ENCODE measurements at regions not wholly inside any gene's neighbourhood (a gene's known extent, or its start where the extent isn't known, plus 50 kb on each side); places are given as distances from the start of the nearest gene placed in this dataset.

- H3K4me3 ChIP-seq (ENCODE audit: low read depth in 1 of 3, low read length in 3 of 3): no peak overlapping the region
These were observed 847.3 kb downstream of the MAT2B start for GRCh38 chr5:164352695-164353094.

More at GRCh38 chr5:164352695-164353094, 847.3 kb downstream of the MAT2B start:
- H3K9me3 ChIP-seq (ENCODE audit: control insufficient read depth in 4 of 4, low read length in 3 of 4): no peaks in the 10 kb centered on the region
- no peaks in the 10 kb centered on the region for H3K27me3 ChIP-seq (ENCODE audit: control insufficient read depth in 4 of 4, insufficient read depth in 4 of 4, low read length in 3 of 4)
- no peaks in the 10 kb centered on the region for H3K4me1 ChIP-seq (ENCODE audit: control insufficient read depth in 4 of 4, insufficient read depth in 4 of 4, low read length in 3 of 4)
- H3K36me3 ChIP-seq (ENCODE audit: control insufficient read depth in 4 of 4, insufficient read depth in 3 of 4, low read depth in 1 of 4, low read length in 3 of 4): no peaks in the 10 kb centered on the region
- no peak overlapping the region for H3K27ac ChIP-seq (ENCODE audit: low read depth in 1 of 2, low read length in 2 of 2)
- H3K9ac ChIP-seq (ENCODE audit: low read depth in 1 of 2, low read length in 2 of 2): no peak overlapping the region
- 37% methylated on average over 2 of the region's 2 CpGs for WGBS
- no peak for DNase-seq (ENCODE audit: low spot score)
- TF ChIP-seq YY1 (IDR thresholded peaks at IDR 0.05) (no peak), RXRA (IDR thresholded peaks at IDR 0.05) (no peak), HNF4A (conservative IDR thresholded peaks at IDR 0.05) (no peak), ZBTB33 (IDR thresholded peaks at IDR 0.05) (no peak), MAX (IDR thresholded peaks at IDR 0.05) (no peak), JUND (IDR thresholded peaks at IDR 0.05) (no peak), GABPA (IDR thresholded peaks at IDR 0.05 in 1 of 2, conservative IDR thresholded peaks at IDR 0.05 in 1 of 2) (no peak), RAD21 (IDR thresholded peaks at IDR 0.05) (no peak), CTCF (IDR thresholded peaks at IDR 0.05; ENCODE audit: low read depth, low read length, missing input control) (no peak), EGR1 (IDR thresholded peaks at IDR 0.05; ENCODE audit: low read depth in 2 of 2) (no peak), FOXA1 (IDR thresholded peaks at IDR 0.05) (no peak), NR2F2 (IDR thresholded peaks at IDR 0.05) (no peak), SP1 (IDR thresholded peaks at IDR 0.05) (no peak), REST (IDR thresholded peaks at IDR 0.05) (no peak), ATF3 (IDR thresholded peaks at IDR 0.05) (no peak), TAF1 (conservative IDR thresholded peaks at IDR 0.05) (no peak), FOXA2 (IDR thresholded peaks at IDR 0.05) (no peak), HNF4G (IDR thresholded peaks at IDR 0.05) (no peak)

All from liver (tissue), 8 donors.